ENCODE measurements at regions not wholly inside any gene's neighbourhood (a gene's known extent, or its start where the extent isn't known, plus 50 kb on each side); places are given as distances from the start of the nearest gene placed in this dataset.
A peak's percentile ranks its signal among the peaks of the same experiment; 100 is the strongest.

- no peak overlapping the region for H3K4me3 ChIP-seq
- DNase-seq: no peak
- H3K36me3 ChIP-seq: no peaks in the 10 kb centered on the region
- peaks cover 0 to 8% (median 0%) of the 10 kb centered on the region in 4 donors for H3K4me1 ChIP-seq
- no peak overlapping the region for H3K27ac ChIP-seq
- H3K9me3 ChIP-seq: no peaks in the 10 kb centered on the region
- intact Hi-C loops (cut with DNase I): no loop called here
- H3K27me3 ChIP-seq: no peaks in the 10 kb centered on the region
- no peak for ATAC-seq
- 88% methylated on average over 3 of the region's 4 CpGs for WGBS (ENCODE audit: insufficient coverage, low coverage, low lambda C conversion rate, missing lambda C conversion rate)
- TF ChIP-seq, protein P1, sequence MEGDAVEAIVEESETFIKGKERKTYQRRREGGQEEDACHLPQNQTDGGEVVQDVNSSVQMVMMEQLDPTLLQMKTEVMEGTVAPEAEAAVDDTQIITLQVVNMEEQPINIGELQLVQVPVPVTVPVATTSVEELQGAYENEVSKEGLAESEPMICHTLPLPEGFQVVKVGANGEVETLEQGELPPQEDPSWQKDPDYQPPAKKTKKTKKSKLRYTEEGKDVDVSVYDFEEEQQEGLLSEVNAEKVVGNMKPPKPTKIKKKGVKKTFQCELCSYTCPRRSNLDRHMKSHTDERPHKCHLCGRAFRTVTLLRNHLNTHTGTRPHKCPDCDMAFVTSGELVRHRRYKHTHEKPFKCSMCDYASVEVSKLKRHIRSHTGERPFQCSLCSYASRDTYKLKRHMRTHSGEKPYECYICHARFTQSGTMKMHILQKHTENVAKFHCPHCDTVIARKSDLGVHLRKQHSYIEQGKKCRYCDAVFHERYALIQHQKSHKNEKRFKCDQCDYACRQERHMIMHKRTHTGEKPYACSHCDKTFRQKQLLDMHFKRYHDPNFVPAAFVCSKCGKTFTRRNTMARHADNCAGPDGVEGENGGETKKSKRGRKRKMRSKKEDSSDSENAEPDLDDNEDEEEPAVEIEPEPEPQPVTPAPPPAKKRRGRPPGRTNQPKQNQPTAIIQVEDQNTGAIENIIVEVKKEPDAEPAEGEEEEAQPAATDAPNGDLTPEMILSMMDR (IDR thresholded peaks at IDR 0.05): no peak
- no peak for TF ChIP-seq POLR2A (IDR thresholded peaks at IDR 0.05)
Measured at GRCh38 chr10:128206676-128207075, 80.5 kb upstream of the MKI67 start.

GRCh38 chr10:128209862-128210214 is 83.6 kb upstream of the MKI67 start:
- WGBS (ENCODE audit: insufficient coverage, low coverage, low lambda C conversion rate, missing lambda C conversion rate): 78% methylated on average over 8 of the region's 13 CpGs
- intact Hi-C loops (cut with DNase I): no loop called here
- H3K27me3 ChIP-seq: no peaks in the 10 kb centered on the region
- peak overlapping the region in 2 of 3 donors; percentile 55 to 64 for H3K4me3 ChIP-seq
- TF ChIP-seq, protein P1 (IDR thresholded peaks at IDR 0.05): no peak
- no peak for TF ChIP-seq POLR2A (IDR thresholded peaks at IDR 0.05)
- H3K9me3 ChIP-seq: no peaks in the 10 kb centered on the region
- ATAC-seq (no peak), DNase-seq (no peak)
- H3K4me1 ChIP-seq: peaks cover 0 to 4% (median 0%) of the 10 kb centered on the region in 4 donors
- H3K27ac ChIP-seq: no peak overlapping the region
- no peaks in the 10 kb centered on the region for H3K36me3 ChIP-seq

DNA sequence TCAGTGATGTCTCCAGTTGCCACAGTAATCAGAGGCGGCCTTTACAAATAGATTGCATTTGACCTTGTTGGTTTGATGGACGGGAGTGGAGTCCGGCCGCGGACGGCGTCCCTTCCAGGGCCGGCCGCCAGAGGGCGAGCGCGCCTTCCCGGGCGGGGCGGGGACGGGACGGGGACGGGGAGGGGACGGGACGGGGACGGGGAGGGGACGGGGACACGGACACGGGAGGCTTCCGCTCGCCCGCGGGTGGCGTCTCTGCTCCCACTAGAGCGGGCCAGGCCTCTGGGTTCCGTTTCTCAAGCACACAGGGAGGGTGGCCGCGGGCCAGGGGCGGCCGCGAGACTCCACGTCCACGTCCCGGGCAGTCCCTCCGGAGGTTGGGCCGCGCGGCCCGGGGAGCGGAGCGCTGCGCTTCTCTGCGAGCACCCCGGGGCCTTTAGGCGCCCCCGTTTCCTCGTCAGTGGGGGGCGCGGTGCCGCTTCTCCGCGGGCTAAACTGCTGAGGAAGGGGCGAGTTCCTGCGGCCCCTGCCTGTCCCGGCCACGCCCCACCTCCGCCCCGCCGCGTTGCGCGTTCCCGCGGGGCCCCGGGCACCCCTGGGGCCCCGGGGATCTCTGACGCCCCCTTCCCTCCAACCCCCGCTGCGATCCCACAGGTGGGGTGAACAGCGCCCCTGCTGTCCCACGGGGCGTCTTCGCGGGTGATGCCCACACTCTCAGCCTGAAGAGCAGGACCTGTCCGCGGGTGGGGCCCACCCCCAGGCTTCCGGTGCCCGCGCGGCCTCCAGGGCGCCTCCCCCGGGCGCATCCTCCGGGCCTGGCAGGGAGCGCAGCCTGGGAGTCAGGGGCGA is 84.2 kb upstream of the MKI67 start:
- TF ChIP-seq, protein P1 (IDR thresholded peaks at IDR 0.05): peak; percentile 55 to 79 (median 67)
- TF ChIP-seq POLR2A (IDR thresholded peaks at IDR 0.05): peak; percentile 18
- DNase-seq: peak; percentile 79 to 86 (median 80)
- intact Hi-C loops (cut with DNase I): no loop called here
- H3K27ac ChIP-seq: peak overlapping the region in 2 of 3 donors; percentile 62 to 72
- ATAC-seq: peak; percentile 89 to 93 (median 92)
- H3K9me3 ChIP-seq: no peaks in the 10 kb centered on the region
- H3K36me3 ChIP-seq: no peaks in the 10 kb centered on the region
- H3K4me3 ChIP-seq: peak overlapping the region; percentile 55 to 76 (median 64)
- no peaks in the 10 kb centered on the region for H3K27me3 ChIP-seq
- H3K4me1 ChIP-seq: peaks cover 0 to 4% (median 0%) of the 10 kb centered on the region in 4 donors
- WGBS (ENCODE audit: insufficient coverage, low coverage, low lambda C conversion rate, missing lambda C conversion rate): 0% methylated on average over 2 of the region's 91 CpGs

GRCh38 chr10:128211064-128211504 is 84.9 kb upstream of the MKI67 start:
- TF ChIP-seq POLR2A (IDR thresholded peaks at IDR 0.05): no peak
- TF ChIP-seq, protein P1 (IDR thresholded peaks at IDR 0.05): no peak
- Histone ChIP-seq H3K4me3 (peak overlapping the region in 2 of 3 donors; percentile 55 to 64), H3K27ac (no peak overlapping the region), H3K27me3 (no peaks in the 10 kb centered on the region), H3K9me3 (no peaks in the 10 kb centered on the region), H3K36me3 (no peaks in the 10 kb centered on the region), H3K4me1 (peaks cover 0 to 4% (median 0%) of the 10 kb centered on the region in 4 donors)
- ATAC-seq (no peak), DNase-seq (peak in 1 of 3 donors; percentile 47)
- no CpG with 5 or more reads among the region's 25 CpGs for WGBS (ENCODE audit: insufficient coverage, low coverage, low lambda C conversion rate, missing lambda C conversion rate)
- intact Hi-C loops (cut with DNase I): no loop called here
